ENCODE measurements at regions not wholly inside any gene's neighbourhood (a gene's known extent, or its start where the extent isn't known, plus 50 kb on each side); places are given as distances from the start of the nearest gene placed in this dataset.
"Not testable (repeated sequence)": the region's sequence is repeated elsewhere in the genome, so short reads cannot be mapped to it uniquely, and the experiment has no call there.

- H3K36me3 Mint-ChIP-seq (ENCODE audit: low read depth); H3K4me1 Mint-ChIP-seq (ENCODE audit: low read depth); H3K27ac Mint-ChIP-seq; H3K4me3 Mint-ChIP-seq (ENCODE audit: low read depth); DNase-seq (ENCODE audit: low spot score); H3K27me3 Mint-ChIP-seq (ENCODE audit: low read depth); intact Hi-C loops (cut with micrococcal nuclease): not testable (repeated sequence)
- H3K9me3 Mint-ChIP-seq = peaks cover 48% of the 10 kb centered on the region
Observed at GRCh38 chr17:22741066-22741465, 1048.7 kb downstream of the KCNJ18 start.
